ENCODE measurements at regions not wholly inside any gene's neighbourhood (a gene's known extent, or its start where the extent isn't known, plus 50 kb on each side); places are given as distances from the start of the nearest gene placed in this dataset.

DNA sequence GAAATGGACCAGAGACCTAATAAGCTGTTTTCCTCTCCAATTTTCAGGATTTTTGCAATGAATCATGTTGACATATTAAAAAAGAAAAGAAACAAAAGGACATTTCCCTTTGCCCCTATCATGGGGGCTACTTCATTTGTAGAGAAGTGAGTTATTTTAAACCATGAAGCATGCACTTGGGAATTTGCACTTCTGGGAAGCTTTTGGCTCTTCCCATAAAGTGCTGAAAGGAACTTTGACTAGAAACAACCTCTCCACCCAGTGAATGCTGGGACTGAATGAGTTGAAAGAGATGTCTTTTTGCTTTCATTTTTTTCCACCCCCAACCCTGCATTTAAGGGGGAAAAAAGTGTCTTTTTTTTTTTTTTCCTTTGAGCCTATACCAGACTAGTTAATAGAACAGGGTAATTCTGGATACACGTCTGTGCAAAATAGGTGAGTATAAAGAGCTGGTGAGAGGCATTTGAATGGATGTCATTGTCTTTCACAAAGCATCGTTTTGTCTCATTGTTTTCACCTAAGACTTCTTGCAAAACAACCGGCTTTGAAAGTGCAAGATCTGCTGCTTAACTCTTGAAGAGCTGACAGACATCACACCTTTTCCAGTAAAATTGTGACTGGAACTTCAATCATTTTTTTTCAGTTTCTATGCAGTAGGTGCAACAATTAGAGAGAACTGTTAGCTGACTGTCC, 138.7 kb upstream of the BACH2 start:
- no peak for DNase-seq (ENCODE audit: low read depth)

DNA sequence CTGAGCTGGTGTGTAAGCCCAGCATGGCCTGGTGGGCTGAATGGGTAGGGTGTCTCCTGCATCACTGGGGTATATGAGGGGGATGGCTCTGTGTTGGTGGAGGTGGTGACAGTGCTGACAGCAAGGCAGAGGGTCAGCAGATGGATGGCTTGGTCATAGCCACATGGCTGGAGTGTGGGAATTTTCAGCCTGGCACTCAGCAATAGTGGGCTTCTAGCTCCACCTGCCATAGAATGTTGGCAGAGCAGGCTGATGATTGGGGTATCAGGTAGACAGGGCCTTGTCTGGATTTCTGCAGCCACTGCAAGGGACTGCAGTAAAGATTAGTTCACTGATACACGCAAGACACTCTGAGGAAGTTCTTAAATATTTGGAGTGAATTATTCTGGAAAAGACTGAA, 137.5 kb upstream of the BACH2 start:
- no peak for DNase-seq (ENCODE audit: low read depth)

DNA sequence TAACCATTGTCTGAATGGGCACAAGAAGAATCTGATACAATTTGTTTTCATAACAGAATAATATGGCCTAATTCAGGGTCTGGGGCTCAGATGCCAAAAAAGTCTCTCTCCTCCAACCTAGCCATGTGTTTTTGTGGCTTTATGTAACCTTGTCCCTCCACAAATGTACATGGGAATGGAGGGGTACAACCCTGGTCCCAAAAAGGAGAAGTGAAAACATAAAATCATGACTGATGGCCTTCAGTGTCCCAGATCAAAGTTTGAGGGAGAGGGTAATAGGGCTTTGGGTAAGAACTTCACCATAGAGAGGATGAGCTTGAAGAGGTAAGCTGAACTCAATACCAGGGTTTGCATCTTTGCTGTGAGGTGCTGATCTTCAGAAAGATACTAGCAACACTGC, 136.3 kb upstream of the BACH2 start:
- no peak for DNase-seq (ENCODE audit: low read depth)

DNA sequence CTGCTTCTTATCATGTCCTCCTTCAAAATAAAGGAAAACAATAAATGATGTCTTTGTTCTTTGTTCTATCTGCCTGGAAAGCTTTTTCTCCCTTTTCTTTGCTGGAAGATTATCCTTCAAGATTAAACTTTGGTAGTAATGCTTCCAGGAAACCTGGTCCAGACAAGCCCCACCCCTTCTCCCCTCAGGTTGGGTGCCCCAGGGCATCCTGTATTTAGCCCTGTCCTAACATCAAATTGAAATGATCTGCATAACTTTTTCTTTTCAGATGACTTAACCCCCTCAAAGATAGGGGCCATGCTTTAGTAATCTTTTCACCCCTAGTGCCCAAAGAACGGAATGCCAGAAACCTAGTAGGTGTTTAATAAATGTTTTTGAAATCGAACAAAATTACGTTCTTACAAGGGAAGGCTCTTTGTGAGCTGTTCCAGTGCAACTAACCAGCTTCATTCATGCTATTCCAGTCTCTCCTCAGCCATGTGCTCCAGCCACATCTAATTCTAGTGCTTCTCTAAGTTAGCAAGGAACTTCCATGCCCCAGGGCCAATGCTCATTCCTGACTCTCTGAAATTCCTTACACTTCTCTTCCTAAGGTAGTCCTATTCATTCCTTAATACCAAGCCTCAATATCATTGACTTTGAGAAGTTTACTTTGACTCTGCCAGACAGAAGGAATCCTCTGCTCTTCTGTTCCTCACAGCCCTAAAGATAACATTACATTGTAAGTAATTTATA, 135.6 kb upstream of the BACH2 start:
- no peak for DNase-seq (ENCODE audit: low read depth)

DNA sequence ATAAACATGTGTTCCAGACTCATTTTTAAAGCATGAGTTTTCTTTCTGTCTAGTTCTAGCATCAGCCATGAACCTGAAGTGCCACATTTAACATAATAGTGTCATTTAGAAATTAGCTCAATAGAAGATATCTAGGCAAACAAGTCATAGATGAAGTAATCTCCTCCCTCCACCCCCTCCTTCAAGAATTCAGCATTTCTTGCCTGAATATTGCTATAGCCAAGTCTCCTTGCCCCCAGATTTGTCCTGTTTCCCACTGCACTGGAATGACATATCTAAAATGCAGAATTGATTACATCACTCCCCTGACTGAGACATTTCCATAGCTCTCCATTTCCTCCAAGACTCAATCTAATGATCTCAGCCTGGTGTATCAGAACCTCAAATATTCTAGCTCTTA, 134.9 kb upstream of the BACH2 start:
- no peak for DNase-seq (ENCODE audit: low read depth)

DNA sequence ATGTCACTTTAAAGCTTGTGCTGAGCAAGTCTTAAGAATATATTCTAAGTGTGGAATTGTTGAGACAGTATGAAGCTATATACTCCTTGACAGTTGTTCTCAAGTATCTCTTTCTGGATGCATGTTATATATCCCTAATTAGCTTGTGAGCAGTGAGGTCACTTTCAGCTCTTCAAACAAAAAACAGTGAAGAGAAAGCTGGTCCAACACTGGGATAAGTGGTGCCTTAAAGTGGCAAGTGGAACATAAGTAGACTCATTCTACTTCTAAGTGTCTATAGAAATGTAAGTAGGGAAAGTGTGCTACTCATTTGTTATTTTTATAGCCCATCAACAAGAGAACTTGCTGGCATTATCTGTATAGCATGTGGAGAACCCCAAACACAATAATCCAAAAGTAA, 133.1 kb upstream of the BACH2 start:
- DNase-seq (ENCODE audit: low read depth), result no peak

DNA sequence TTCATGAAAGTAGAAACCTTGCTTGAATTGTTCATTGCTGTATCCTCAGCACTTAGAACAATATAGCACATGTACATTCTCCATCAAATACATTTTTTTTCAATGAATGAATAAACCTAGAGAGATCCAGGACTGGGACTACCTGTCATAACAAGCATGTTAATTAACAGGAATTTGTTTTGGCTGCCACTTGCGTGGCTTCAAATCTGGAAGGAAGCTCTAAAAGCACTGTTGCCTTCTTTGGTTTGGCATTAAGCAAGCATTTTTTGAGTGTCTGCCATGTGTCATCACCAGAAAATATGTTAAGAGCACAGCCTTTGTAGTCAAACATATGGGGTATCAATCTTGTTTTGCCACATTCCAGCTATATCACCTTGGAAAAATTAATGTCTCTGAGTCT, 131.9 kb upstream of the BACH2 start:
- no peak for DNase-seq (ENCODE audit: low read depth)

DNA sequence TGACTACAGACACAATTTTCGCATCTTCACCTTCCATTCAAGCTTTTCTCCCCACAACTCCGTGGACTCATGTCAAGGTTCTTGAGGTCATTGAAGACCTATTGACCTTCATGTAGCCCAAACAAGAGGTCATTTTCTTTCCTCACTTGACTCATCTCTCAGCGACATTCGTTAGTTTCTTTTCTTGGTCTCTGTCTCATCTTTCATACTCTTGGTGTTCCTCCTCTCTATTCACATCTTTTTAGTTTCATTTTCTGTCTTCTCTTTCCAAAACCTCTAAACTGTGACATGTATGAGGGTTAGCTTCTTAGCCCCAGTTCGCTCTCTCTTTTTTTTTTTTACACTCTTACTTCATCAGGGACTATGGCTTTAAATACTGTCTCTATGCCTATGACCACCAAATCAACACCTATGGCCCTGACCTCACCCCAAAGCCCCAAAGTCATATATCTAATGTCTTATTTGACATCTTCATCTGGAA, 128.6 kb upstream of the BACH2 start:
- DNase-seq (ENCODE audit: low read depth), result no peak

DNA sequence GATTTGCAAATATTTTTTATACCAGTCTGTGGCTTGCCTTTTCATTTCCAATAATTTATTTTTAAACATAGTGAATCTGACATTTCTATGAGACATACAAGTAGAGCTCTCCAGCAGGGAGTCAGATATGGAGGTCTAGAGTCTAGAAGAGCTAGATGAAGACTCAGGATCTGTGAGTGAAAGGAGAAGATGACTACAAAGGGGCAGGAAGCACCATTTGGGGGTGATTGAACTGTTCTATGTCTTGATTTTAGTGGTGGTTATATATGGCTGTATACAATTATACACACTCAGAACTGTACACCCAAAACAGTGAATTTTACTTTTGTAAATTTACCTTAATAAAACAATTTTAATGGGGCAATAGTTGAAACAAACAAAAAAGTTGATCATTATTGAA, 127.9 kb upstream of the BACH2 start:
- DNase-seq (ENCODE audit: low read depth), result no peak

DNA sequence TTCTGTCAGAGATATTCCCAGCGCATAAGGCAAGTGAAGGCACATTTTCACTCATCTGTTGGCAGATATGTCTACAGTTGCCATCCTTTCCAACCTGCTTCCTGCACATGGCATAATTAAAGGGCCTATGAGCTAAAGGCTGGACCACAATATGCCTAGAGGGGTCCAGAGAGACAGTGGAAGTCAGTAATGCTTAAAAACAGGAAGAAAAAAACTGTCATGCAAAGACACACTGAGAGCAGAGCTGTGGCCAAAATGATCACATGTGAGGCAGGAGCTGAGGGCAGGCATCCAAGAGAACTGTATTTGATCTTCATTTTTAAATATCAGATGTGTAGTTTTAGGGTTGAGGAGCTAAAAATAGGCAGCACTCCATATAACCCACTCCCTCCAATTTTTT, 125.0 kb upstream of the BACH2 start:
- DNase-seq (ENCODE audit: low read depth), result no peak

DNA sequence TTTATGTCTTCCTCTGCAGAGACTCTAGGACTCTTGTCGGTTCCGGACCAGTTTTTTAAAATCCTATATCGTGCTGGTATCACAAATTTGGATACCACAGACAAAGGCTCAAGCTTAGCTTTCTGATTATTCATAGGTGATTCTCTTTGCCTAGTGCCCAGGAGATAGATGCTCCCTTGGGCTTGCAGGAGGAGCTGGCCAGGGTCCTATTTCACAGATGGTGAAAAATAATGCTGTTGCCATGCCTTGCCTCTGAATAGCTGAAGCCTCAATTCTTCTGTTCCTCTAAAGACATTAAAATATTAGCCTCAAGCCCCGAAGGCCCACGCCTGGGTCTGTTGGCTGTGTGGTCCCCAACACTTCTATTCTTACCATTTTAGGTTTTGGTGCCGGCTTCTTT, 123.9 kb upstream of the BACH2 start:
- no peak for DNase-seq (ENCODE audit: low read depth)

DNA sequence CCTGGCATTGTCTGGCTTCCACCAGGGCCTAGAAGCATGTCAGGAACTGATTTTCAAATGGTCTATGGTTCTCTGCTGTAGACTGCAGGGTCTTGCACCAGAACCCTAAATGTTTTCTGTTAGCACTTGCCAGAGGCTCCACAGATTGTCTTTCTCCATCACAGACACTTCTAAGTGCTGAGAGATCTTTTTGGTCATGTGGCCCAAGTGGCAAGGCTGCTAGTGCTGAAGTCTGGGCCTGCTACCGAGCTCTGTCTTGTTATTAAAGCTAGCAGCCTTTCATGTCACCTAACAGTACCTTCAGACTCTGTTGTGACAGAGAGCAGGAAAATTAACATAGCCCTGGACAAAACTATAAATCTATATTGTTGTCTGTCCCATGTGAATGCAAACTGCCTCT, 120.7 kb upstream of the BACH2 start:
- no peak for DNase-seq (ENCODE audit: low read depth)

DNA sequence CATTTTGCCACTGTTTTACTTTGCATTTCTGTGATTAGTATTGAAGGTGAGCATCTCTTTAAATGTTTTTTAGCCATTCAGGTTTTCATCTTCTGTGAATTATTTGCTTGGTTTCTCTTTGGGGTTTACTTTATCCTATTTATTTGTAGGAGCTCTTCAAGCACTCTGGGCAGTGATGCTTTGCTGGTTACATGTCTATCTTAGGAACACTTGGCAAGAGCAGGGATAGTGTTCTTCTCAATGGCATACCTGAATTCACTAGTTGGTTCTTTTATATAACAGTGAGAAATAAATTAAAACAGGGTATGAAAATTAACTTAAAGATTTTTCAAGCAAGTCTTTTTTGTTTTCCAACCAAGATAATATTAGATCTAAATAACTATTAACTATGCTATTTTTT, 119.7 kb upstream of the BACH2 start:
- DNase-seq (ENCODE audit: low read depth), result no peak

DNA sequence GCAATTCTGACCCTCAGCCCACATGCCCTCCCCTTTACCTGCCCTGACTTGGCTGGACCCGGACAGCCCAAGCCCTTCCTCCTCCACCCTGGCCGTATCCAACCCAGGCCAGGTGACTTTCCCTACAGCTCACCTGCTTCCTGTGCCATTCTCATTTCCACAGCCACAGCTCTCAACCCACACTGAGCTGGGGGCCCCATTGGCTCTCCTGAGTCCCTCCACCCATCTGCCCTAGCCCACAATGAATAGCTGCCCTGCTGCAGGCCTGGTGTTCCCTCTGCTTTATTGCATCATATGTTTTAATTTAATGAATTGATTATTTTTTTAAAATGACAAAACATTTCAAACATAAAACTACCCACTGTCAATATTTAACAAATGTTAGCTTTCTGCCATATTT, 118.5 kb upstream of the BACH2 start:
- no peak for DNase-seq (ENCODE audit: low read depth)

DNA sequence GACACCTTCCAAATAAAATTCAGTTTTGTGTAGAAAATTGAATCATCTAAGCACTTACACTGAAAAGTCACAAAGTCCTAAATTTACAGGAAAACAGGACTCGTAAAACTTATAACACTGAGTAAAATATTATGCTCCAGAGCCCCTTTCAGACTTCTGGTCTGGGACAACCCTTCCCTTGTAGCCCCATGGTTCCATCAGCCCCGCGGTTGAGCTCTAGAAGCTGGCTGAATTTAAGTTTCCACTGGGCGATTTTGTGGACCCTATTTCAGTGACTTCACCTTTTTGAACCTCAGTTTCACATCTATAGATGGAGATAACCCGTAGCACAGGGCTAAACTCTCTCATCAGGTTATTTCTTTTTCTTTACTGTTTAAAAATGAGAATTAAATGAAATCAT, 117.7 kb upstream of the BACH2 start:
- DNase-seq (ENCODE audit: low read depth), result no peak

DNA sequence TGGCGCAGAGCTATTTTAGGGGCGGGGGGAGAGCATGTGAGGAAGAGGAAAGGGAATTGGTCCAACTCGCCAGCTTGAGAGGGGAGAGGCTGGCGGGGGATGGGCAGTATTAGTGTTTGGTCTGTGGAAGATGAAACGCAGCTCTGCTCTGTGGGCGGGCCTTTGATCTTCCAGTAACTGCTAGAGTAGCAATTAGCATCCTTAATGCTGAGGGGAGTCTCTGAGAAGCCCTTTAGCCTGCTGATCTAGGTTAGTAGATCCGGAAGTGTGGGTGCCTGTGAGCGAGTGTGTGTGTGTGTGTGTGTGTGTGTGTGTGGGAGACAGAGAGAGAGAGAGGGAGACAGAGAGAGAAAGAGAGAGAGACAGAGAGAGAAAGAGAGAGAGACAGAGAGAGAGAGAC, 117.2 kb upstream of the BACH2 start:
- no peak for DNase-seq (ENCODE audit: low read depth)

DNA sequence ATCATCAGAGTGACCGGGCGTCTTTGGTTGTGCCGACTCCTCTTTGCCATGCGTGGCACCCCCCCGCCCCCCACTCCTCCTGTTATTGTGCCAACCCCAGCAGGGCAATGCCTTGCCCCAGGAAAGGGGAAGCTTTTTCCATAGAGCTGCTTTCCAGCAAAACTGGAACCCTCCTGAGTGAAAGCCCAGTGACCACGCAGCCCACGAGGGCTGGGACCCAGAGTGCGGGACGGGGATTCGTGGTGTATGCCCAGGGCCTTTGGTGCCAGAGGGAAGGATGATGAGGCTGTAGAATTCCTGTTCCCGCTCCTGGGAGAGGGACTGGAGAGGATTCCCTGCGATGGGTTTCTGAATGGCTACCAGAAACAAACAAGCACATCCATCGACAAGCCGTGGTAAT, 116.8 kb upstream of the BACH2 start:
- DNase-seq (ENCODE audit: low read depth), result no peak

DNA sequence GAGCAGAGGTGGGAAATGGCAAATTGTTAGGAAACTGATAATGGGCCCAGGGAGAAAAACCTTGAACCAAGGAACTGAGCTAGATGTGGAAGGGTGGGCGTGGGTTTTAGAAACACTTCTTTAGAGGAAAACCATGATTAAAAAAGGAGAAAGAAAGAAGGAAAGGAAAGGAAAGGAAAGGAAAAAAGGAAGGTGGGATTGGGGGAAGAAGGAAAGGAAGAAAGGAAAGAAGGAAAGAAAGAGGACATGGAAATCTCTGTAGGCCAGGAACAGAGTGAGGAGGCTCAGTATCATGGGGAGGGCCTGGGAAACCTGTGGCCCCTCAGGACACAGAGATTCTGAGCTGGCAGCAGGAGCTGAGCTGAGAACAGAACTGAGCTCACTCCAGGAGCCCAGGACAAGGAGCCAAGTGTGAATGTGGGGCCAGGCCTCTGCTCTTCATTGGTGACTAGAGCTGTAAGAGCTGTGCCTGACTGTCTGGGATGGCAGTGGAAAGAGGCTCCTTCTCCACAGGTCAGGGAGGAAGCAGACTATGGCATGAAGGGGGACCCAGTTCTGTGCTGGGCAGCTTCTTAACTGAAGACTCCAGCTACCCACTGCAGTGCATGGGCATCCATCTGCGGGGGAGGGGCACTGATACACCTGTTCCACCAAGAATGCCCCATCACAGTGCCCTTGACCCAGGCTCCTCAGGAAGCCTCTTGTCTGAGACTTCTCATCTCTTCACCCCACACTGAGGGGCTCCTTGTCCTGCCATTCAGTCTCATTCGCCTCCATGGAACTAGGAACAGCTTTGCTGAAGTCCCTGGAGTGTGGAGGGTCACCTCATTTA, 116.1 kb upstream of the BACH2 start:
- no peak for DNase-seq (ENCODE audit: low read depth)

DNA sequence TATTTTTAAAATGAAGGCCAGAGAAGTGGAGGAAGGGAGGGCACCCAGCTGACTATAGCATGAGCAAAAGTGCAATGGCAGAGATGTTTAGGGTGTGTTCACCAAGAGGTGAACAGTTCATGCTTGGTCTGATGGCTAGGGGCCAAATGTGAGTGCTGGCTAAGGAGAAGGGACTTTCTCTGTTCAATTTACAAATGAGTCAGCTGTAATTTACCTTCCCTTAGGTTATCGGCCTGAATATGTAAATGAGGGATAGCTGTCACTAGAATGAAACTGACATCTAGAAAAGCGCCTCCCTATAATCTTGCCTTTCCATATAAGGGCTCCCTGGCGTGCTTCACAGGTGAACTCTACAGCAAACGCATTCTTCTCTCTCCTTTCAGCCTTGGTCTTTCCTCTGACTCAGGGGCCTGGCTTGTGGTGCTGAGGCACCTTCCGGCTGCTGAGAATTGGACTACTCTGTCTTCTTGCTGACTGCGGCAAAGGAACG, 114.7 kb upstream of the BACH2 start:
- DNase-seq (ENCODE audit: low read depth), result no peak

DNA sequence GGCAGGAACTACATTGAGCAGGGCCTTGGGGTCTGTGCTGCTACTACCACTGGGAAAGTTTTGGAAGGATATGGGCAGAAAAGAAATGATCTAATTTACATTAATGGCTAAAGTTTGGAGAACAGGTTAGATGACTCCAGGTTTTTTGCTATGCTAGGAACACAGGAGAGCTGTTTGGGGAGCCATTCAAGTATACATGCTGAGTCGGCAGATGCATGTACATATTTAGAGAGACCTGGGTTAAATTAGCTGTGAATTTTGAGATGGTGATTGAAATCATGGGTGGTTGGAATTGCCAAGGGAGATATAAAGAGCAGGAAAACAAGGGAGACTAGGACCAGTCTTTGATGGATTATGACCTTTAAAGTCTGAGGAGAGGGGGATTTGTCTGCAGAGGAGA, 113.1 kb upstream of the BACH2 start:
- DNase-seq (ENCODE audit: low read depth), result no peak

DNA sequence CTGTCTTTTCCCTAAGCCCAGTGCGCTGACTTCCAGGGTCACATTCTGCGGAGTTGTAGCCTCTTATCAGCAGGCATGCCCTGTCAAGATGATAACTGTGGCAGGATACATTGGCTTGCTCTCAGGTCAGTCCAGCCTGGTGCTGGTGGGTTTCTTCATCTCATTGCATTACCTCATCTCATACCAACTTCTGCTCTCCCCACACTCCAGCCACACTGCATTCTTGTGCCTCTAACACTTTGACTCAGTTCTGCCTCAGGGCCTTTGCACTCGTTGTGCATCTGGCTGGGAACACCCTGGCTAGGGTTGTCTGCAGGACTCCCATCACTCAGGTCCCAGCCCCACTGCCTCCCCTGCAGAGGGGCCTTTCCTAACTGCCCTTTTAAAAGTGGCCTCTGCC, 110.3 kb upstream of the BACH2 start:
- no peak for DNase-seq (ENCODE audit: low read depth)

DNA sequence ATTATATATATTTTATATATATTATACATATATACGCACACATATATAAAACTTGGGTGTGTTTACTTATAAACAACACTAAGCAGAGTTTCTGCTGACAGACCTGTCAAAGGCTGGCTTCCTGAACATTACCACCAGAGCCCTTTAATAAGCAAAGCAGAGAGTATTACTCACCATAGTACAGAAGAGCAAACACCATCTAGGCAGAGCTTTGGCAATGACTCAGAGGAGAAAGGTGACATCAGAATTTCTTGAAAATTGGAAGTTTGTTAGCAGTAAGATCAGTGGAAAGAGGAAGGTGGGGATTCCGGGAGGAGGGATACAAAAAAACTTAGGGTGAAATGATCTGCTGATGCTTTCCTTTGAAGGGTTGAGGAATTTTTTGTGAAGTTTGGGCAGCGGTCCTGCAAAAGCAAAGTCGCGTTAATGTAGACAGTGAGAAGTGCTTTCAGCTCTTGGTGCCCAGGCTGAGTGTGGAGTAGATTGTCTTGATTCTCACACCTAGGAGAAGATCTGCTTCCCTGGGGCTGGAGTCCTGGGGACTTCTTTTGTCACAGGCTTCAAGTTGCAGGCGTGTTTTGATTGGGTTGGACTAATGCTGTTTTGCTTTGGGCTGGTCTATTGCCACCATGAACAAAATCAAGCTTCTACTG, 109.6 kb upstream of the BACH2 start:
- peak; percentile 66 for DNase-seq (ENCODE audit: low read depth)

Measured in non-pigmented ciliary epithelial cell (primary cell).